Fibroblast of mammary gland (primary cell): ENCODE measurements at regions not wholly inside any gene's neighbourhood (a gene's known extent, or its start where the extent isn't known, plus 50 kb on each side); places are given as distances from the start of the nearest gene placed in this dataset.
A peak's percentile ranks its signal among the peaks of the same experiment; 100 is the strongest.

ENCODE experiments used
- DNase-seq: peaks from one replicate; pipeline ENCODE4 v3.0.0-alpha.2; 2010; ENCODE audit warnings: low read depth
- H3K4me3 ChIP-seq: 2 replicates; pipeline ENCODE4 v1.5.1; 2011; ENCODE audit warnings: low read depth, mild to moderate bottlenecking, low read length, moderate library complexity; ENCODE audit not compliant: control insufficient read depth
- TF ChIP-seq, protein P1 (sequence below): conservative IDR thresholded peaks from 2 replicates; pipeline ENCODE4 v1.5.1; 2011; ENCODE audit warnings: low read depth, low read length, inconsistent platforms; ENCODE audit not compliant: control insufficient read depth, insufficient read depth

DNA sequence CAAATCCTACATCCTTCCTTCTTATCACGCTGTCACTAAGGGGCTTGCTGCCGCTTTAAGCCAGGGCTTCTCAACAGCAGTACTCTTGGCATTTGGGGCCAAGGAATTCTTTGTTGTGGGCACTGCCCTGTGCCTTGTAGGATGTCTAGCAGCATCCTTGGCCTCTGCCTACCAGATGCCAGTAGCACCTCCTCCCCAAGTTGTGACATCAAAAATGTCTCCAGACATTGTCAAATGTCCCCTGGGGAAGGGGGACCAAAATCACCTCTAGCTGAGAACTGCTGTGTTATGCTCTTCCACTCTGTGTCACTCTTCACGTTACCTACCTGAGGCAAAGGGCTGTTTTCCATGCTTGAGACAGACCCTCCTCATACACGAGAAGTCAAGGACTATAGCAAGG, 400.3 kb upstream of the POU3F1 start:
- TF ChIP-seq, protein P1, sequence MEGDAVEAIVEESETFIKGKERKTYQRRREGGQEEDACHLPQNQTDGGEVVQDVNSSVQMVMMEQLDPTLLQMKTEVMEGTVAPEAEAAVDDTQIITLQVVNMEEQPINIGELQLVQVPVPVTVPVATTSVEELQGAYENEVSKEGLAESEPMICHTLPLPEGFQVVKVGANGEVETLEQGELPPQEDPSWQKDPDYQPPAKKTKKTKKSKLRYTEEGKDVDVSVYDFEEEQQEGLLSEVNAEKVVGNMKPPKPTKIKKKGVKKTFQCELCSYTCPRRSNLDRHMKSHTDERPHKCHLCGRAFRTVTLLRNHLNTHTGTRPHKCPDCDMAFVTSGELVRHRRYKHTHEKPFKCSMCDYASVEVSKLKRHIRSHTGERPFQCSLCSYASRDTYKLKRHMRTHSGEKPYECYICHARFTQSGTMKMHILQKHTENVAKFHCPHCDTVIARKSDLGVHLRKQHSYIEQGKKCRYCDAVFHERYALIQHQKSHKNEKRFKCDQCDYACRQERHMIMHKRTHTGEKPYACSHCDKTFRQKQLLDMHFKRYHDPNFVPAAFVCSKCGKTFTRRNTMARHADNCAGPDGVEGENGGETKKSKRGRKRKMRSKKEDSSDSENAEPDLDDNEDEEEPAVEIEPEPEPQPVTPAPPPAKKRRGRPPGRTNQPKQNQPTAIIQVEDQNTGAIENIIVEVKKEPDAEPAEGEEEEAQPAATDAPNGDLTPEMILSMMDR: no peak
- no peak overlapping the region for H3K4me3 ChIP-seq
- no peak for DNase-seq

DNA sequence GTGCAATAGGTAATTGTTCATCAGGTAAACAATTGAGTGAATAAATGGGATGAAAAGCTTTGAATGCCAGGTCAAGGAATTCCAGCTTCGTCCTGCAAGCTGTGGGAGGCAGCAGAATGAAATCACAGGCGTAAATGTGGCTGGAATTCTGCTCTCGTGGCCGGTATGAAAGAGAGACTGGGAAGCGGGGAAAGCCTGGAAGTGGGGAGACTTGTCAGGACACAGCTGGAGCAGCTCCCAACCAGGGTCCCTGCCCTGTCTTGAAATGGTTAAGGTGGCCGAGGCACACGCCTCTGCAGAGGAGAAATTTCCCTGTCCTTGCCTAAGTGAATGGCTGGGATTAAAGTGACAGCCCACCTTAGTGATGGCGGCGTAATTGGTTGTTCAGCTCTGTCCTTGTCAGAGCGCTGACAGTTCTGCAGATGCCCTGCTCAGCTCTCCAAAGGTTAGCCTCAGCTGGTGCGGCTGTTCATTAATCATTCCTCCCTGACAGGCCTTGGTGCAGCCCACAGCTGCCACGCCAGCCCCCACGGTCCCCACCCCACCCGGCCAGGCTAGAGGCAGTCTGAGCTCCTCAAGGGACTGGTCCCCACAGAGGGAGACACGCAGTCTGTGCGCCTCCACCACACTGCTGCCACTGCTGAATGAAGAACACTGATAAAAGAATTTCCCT, 398.3 kb upstream of the POU3F1 start:
- no peak overlapping the region for H3K4me3 ChIP-seq
- no peak for DNase-seq
- TF ChIP-seq, protein P1: no peak

DNA sequence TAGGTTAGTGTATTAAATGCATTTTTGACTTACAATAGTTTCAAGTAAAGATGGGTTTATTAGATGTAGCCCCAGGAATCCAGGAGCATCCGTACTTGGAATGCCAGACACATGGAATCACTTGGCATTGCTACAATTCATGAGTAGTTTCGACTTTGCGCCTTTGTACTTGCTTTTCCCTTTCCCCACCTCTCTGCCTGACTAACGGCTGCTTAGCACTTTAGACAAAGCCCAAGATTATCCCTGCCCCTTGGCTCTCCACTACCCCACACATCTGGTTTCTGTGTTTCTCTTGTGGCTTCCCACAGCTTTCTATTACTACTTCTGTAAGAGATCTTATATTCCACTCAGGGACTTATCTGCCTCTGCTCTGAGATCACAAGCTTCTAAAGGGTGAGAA, 397.7 kb upstream of the POU3F1 start:
- DNase-seq: peak; percentile 55
- no peak overlapping the region for H3K4me3 ChIP-seq
- TF ChIP-seq, protein P1: no peak

DNA sequence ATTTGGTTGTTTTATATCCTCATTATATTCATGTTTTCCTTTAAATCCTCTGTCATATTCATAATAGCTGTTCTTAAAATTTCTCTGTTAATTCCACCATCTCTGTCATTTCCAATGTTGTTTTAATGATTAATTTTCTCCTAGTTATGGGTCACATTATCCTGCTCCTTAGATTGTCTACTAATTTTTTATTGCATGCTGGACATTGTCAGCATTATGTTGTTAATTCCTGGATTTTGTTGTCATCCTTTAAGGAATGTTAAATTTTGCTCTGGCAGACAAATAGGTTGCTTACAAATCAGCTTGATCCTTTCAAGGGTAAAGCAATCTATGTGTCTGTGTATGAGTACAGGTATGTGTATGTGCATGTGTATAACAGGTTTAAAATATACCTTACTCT, 393.8 kb upstream of the POU3F1 start:
- TF ChIP-seq, protein P1: no peak
- no peak for DNase-seq
- no peak overlapping the region for H3K4me3 ChIP-seq

DNA sequence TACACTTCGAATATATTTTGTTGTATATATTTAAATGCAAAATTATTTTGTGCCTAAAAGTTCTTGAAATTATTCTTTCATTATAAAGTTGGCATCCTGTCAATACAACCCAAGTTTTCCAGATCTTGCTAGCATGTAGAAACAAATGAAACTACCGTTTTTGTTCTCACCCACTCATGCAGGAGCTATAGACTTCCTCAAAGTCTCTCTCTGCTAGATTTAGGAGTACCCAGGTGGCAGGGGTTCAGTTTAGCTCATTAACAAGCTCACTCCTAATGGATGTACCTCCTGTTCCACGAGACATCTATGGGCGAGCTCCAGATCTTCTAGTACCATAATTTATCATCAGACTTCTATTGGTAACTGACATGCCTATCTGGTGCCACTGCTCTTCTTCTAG, 390.2 kb upstream of the POU3F1 start:
- H3K4me3 ChIP-seq: no peak overlapping the region
- no peak for DNase-seq
- TF ChIP-seq, protein P1: no peak

DNA sequence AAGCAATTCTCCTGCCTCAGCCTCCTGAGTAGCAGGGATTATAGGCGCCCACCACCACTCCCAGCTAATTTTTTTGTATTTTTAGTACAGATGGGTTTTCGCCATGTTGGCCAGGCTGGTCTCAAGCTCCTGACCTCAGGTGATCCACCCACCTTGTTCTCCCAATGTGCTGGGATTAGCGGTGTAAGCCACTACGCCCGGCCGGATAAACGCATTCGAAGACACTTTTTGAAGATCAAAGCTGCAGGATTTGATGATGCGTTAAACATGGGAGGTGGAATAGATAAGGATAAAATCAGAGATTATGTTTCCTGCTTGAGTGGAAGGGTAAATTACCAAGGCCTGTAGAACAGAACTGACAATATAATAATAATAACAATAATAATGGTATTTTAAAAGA, 389.4 kb upstream of the POU3F1 start:
- H3K4me3 ChIP-seq: no peak overlapping the region
- TF ChIP-seq, protein P1: no peak
- no peak for DNase-seq
